H1 (cell line): ENCODE measurements at regions not wholly inside any gene's neighbourhood (a gene's known extent, or its start where the extent isn't known, plus 50 kb on each side); places are given as distances from the start of the nearest gene placed in this dataset.

ENCODE experiments used
- CTCF ChIA-PET: fragments of 300-600 bp; sonication (Branson Sonifier 250); formaldehyde crosslinking; loops from one replicate; lab custom pipeline; 2021; ENCODE audit not compliant: partially characterized antibody; lab: Charles Lee
- POLR2A ChIA-PET: fragments of 300-600 bp; sonication (Branson Sonifier 250); formaldehyde crosslinking; loops from one replicate; lab custom pipeline; 2021; ENCODE audit warnings: inconsistent platforms; ENCODE audit not compliant: partially characterized antibody; lab: Charles Lee
- DNase-seq, 2 experiments: peaks; one replicate each; pipeline versions ENCODE4 v3.0.0 to v3.0.0-alpha.2; 2010 to 2022; ENCODE audit warnings: low spot score in 2 of 2, low read depth in 1 of 2, mixed read lengths in 1 of 2
- FAIRE-seq: peaks from 2 replicates; lab custom pipeline; 2011; peaks lifted over from hg19 to GRCh38; lab: Jason Lieb, UNC
- H2AFZ ChIP-seq: 2 replicates; pipeline ENCODE4 v1.8.1; 2012; ENCODE audit warnings: low read length, inconsistent platforms
- H2AK5ac ChIP-seq: 2 replicates; pipeline ENCODE4 v1.6.1; 2013; ENCODE audit warnings: low read depth, low read length
- H2BK120ac ChIP-seq: replicated peaks from 2 replicates; pipeline ENCODE3; 2013; ENCODE audit warnings: low read depth, low read length, inconsistent platforms
- H2BK12ac ChIP-seq: 2 replicates; pipeline ENCODE4 v1.6.1; 2013; ENCODE audit warnings: low read depth, low read length
- H2BK15ac ChIP-seq: 2 replicates; pipeline ENCODE4 v1.6.1; 2013; ENCODE audit warnings: low read length
- H2BK20ac ChIP-seq: 2 replicates; pipeline ENCODE4 v1.6.1; 2013; ENCODE audit warnings: low read length
- H2BK5ac ChIP-seq: 2 replicates; pipeline ENCODE4 v1.6.1; 2013; ENCODE audit warnings: low read depth, low read length
- H3K14ac ChIP-seq: 2 replicates; pipeline ENCODE4 v1.6.1; 2013; ENCODE audit warnings: inconsistent platforms; ENCODE audit not compliant: insufficient read length
- H3K18ac ChIP-seq: 2 replicates; pipeline ENCODE4 v1.6.1; 2013; ENCODE audit warnings: low read length; ENCODE audit errors: extremely low read depth
- H3K23ac ChIP-seq: 2 replicates; pipeline ENCODE4 v1.6.1; 2013; ENCODE audit warnings: inconsistent platforms; ENCODE audit not compliant: insufficient read length
- H3K23me2 ChIP-seq: 2 replicates; pipeline ENCODE4 v1.6.1; 2013; ENCODE audit warnings: low read depth, low read length
- H3K27ac ChIP-seq: 2 replicates; pipeline ENCODE4 v1.6.1; 2011; ENCODE audit warnings: low read depth, low read length, inconsistent platforms
- H3K27me3 ChIP-seq, 4 experiments: replicated peaks in 1 of 4; 1 replicate in 1 of 4; 2 replicates in 3 of 4; pipeline versions ENCODE4 v1.6.1 to v1.8.1; 2011 to 2013; ENCODE audit warnings: low read length in 3 of 4, mild to moderate bottlenecking in 3 of 4, inconsistent platforms in 2 of 4, mixed read lengths in 2 of 4, moderate library complexity in 1 of 4; ENCODE audit not compliant: control insufficient read depth in 3 of 4, insufficient read depth in 3 of 4; ENCODE audit errors: extremely low read depth in 1 of 4
- H3K36me3 ChIP-seq, 4 experiments: 2 replicates each; pipeline versions ENCODE4 v1.6.1 to v1.8.1; 2011 to 2013; ENCODE audit warnings: mild to moderate bottlenecking in 4 of 4, low read length in 3 of 4, moderate library complexity in 2 of 4, control low read depth in 1 of 4, inconsistent platforms in 1 of 4; ENCODE audit not compliant: insufficient read depth in 4 of 4, control insufficient read depth in 2 of 4
- H3K4ac ChIP-seq: replicated peaks from 2 replicates; pipeline ENCODE3; 2013; ENCODE audit warnings: low read length, low read depth, mixed read lengths, inconsistent platforms; ENCODE audit not compliant: insufficient read length
- H3K4me1 ChIP-seq, 4 experiments: replicated peaks in 1 of 4; 1 replicate in 1 of 4; 2 replicates in 3 of 4; pipeline versions ENCODE4 v1.6.1 to v1.8.1; 2011 to 2013; ENCODE audit warnings: low read length in 3 of 4, inconsistent platforms in 2 of 4, mixed read lengths in 1 of 4; ENCODE audit not compliant: insufficient read depth in 4 of 4, control insufficient read depth in 3 of 4
- H3K4me2 ChIP-seq, 2 experiments: 2 replicates each; pipeline versions ENCODE4 v1.6.1 to v1.8.1; 2011 to 2013; ENCODE audit warnings: low read depth in 2 of 2, low read length in 2 of 2, control low read depth in 1 of 2, inconsistent platforms in 1 of 2, mild to moderate bottlenecking in 1 of 2; ENCODE audit not compliant: insufficient read depth in 1 of 2
- H3K4me3 ChIP-seq, 4 experiments: fragments of 200-600, 300-600 bp in 1 of 4; sonication (generic), shearing (Covaris generic), sonication (Bioruptor Twin) in 1 of 4; 2 replicates each; pipeline versions ENCODE4 v1.5.1 to v1.8.1; 2011 to 2016; ENCODE audit warnings: low read length in 4 of 4, low read depth in 3 of 4, control low read depth in 2 of 4, inconsistent platforms in 2 of 4, mild to moderate bottlenecking in 2 of 4, mixed read lengths in 1 of 4, moderate library complexity in 1 of 4; ENCODE audit not compliant: insufficient read depth in 2 of 4; ENCODE audit errors: extremely low read depth in 1 of 4
- H3K56ac ChIP-seq: replicated peaks from 2 replicates; pipeline ENCODE3; 2013; ENCODE audit warnings: low read depth, mild to moderate bottlenecking, mixed read lengths, low read length, inconsistent platforms; ENCODE audit not compliant: insufficient read length
- H3K79me1 ChIP-seq: 2 replicates; pipeline ENCODE4 v1.6.1; 2013; ENCODE audit warnings: low read depth, low read length, control low read depth
- H3K79me2 ChIP-seq, 2 experiments: 2 replicates each; pipeline versions ENCODE4 v1.6.1 to v1.8.1; 2012 to 2013; ENCODE audit warnings: low read length in 2 of 2, mild to moderate bottlenecking in 2 of 2, inconsistent platforms in 1 of 2; ENCODE audit not compliant: insufficient read depth in 2 of 2, control insufficient read depth in 1 of 2
- H3K9ac ChIP-seq, 4 experiments: replicated peaks in 1 of 4; 1 replicate in 1 of 4; 2 replicates in 3 of 4; pipeline versions ENCODE4 v1.6.1 to v1.8.1; 2011 to 2013; ENCODE audit warnings: low read depth in 3 of 4, low read length in 3 of 4, control low read depth in 2 of 4, mild to moderate bottlenecking in 2 of 4, moderate library complexity in 2 of 4, inconsistent platforms in 1 of 4; ENCODE audit errors: extremely low read depth in 1 of 4
- H3K9me3 ChIP-seq, 2 experiments: 2 replicates each; pipeline versions ENCODE4 v1.6.1 to v1.8.1; 2012 to 2013; ENCODE audit warnings: mild to moderate bottlenecking in 2 of 2, moderate library complexity in 2 of 2, control low read depth in 1 of 2, inconsistent platforms in 1 of 2, low read depth in 1 of 2, low read length in 1 of 2, mixed read lengths in 1 of 2; ENCODE audit not compliant: insufficient read depth in 2 of 2
- H4K20me1 ChIP-seq, 2 experiments: replicated peaks in 1 of 2; 2 replicates each; pipeline versions ENCODE3 to v1.8.1; 2011 to 2013; ENCODE audit warnings: inconsistent platforms in 2 of 2, low read length in 2 of 2, mild to moderate bottlenecking in 1 of 2; ENCODE audit not compliant: insufficient read depth in 2 of 2, control insufficient read depth in 1 of 2
- H4K5ac ChIP-seq: 2 replicates; pipeline ENCODE4 v1.6.1; 2013; ENCODE audit warnings: low read length, low read depth, mixed read lengths, inconsistent platforms; ENCODE audit not compliant: insufficient read length
- H4K8ac ChIP-seq: 2 replicates; pipeline ENCODE4 v1.8.0; 2013; ENCODE audit warnings: mild to moderate bottlenecking, moderate library complexity, low read length, inconsistent platforms; ENCODE audit not compliant: insufficient read depth; ENCODE audit errors: extremely low read depth
- H4K91ac ChIP-seq: replicated peaks from 2 replicates; pipeline ENCODE3; 2013; ENCODE audit warnings: low read length, mixed read lengths, inconsistent platforms; ENCODE audit not compliant: insufficient read length
- EZH2 ChIP-seq: fragments of 200-600 bp; sonication (generic); IDR thresholded peaks from 2 replicates; pipeline ENCODE4 v1.7.1; 2012; ENCODE audit warnings: low read depth, mild to moderate bottlenecking, moderate library complexity, low read length, inconsistent platforms; ENCODE audit not compliant: severe bottlenecking
- GABPA ChIP-seq: IDR thresholded peaks from 2 replicates; pipeline ENCODE4 v1.6.1; 2011; ENCODE audit warnings: mild to moderate bottlenecking, low read length, moderate library complexity, borderline replicate concordance; ENCODE audit not compliant: insufficient read depth
- GTF2F1 ChIP-seq: IDR thresholded peaks from 2 replicates; pipeline ENCODE4 v1.6.1; 2012; ENCODE audit warnings: low read depth, low read length, improper control_type of control experiment, borderline replicate concordance
- JUN ChIP-seq: IDR thresholded peaks from 2 replicates; pipeline ENCODE4 v1.6.1; 2011; ENCODE audit warnings: low read depth, mild to moderate bottlenecking, improper control_type of control experiment, low read length
- JUND ChIP-seq: IDR thresholded peaks from 2 replicates; pipeline ENCODE4 v1.6.1; 2011; ENCODE audit warnings: mild to moderate bottlenecking, improper control_type of control experiment, low read length
- NRF1 ChIP-seq: IDR thresholded peaks from 2 replicates; pipeline ENCODE4 v1.6.1; 2011; ENCODE audit warnings: mild to moderate bottlenecking, low read depth, low read length, improper control_type of control experiment
- PHF8 ChIP-seq: fragments of 200-600 bp; sonication (generic); conservative IDR thresholded peaks from 2 replicates; pipeline ENCODE4 v1.7.1; 2012; ENCODE audit warnings: low read depth, mild to moderate bottlenecking, inconsistent platforms, low read length, moderate library complexity
- POLR2AphosphoS5 ChIP-seq: IDR thresholded peaks from 2 replicates; pipeline ENCODE4 v1.6.1; 2011; ENCODE audit warnings: low read depth, low read length
- RNF2 ChIP-seq: fragments of 200-900, 300-1000 bp; sonication (generic); IDR thresholded peaks from 2 replicates; pipeline ENCODE4 v1.7.1; 2016; ENCODE audit warnings: borderline replicate concordance, low read depth, mild to moderate bottlenecking, antibody characterized with exemption, low read length; ENCODE audit not compliant: poor library complexity, severe bottlenecking; ENCODE audit errors: missing control alignments
- SIRT6 ChIP-seq: IDR thresholded peaks from one replicate; pipeline ENCODE4 v1.7.1; 2012; ENCODE audit warnings: low read length, inconsistent platforms
- SP4 ChIP-seq: IDR thresholded peaks from 2 replicates; pipeline ENCODE4 v1.6.1; 2012; ENCODE audit warnings: low read length, inconsistent platforms
- TEAD4 ChIP-seq: IDR thresholded peaks from 2 replicates; pipeline ENCODE4 v1.6.1; 2012; ENCODE audit warnings: low read depth, low read length, inconsistent platforms, mixed read lengths
- WGBS, 2 experiments: shearing (Covaris generic) in 1 of 2; methylation state at CpG; one replicate each; pipeline versions ENCODE4 v1.1.6 to v1.1.7; 2013 to 2015; ENCODE audit warnings: low lambda C conversion rate in 2 of 2, mixed read lengths in 2 of 2, inconsistent platforms in 1 of 2, low coverage in 1 of 2, missing lambda C conversion rate in 1 of 2; ENCODE audit not compliant: insufficient replicate concordance in 2 of 2, insufficient coverage in 1 of 2, insufficient read length in 1 of 2; ENCODE audit errors: extremely low coverage in 1 of 2, missing lambda C conversion rate in 1 of 2; 5-methylcytosine and 5-hydroxymethylcytosine counted together
- TF ChIP-seq, protein P1 (sequence below): IDR thresholded peaks from 2 replicates; pipeline ENCODE4 v1.6.1; 2012; ENCODE audit warnings: inconsistent platforms

DNA sequence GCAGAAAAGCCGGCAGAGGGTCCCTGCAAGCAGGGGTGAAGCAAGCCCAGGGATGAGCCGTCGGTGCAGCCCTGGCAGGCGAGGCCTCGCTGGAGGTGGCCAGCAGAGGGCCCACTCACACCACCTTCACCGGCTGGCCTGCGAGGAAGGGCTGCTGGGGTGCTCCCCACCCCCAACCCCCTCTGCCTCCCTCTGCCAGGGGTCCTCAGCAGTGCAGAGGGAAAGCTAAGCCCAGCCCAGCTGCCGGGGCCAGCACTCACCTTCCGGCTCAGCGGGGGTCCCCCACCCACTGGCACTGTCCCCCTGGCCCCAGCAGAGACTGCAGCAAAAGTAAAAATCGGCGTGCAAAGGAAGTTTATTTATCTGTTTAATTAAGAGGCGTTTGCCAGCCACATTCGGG is 113.4 kb downstream of the ENGASE start:
- Histone ChIP-seq H3K27me3 (peaks cover 3 to 24% (median 17%) of the 10 kb centered on the region in 4 experiments), H2BK12ac (no peak overlapping the region), H3K4me1 (peaks cover 10 to 40% (median 26%) of the 10 kb centered on the region in 4 experiments), H3K23me2 (peaks cover 5% of the 10 kb centered on the region), H2BK15ac (no peak overlapping the region), H4K91ac (no peak overlapping the region), H3K79me1 (no peaks in the 10 kb centered on the region; the same call in 1 of the 2 replicates), H2BK20ac (no peak overlapping the region), H3K18ac (no peak overlapping the region), H2BK5ac (no peak overlapping the region), H3K79me2 (no peaks in the 10 kb centered on the region), H3K23ac (no peak overlapping the region), H2AK5ac (no peak overlapping the region), H2AFZ (no peak overlapping the region), H3K9ac (no peak overlapping the region), H3K4me3 (no peak overlapping the region), H3K14ac (no peak overlapping the region), H4K20me1 (peaks cover 0 to 2% of the 10 kb centered on the region in 2 experiments), H4K5ac (no peak overlapping the region), H3K4ac (no peak overlapping the region), H3K27ac (no peak overlapping the region), H3K56ac (no peak overlapping the region), H3K4me2 (0 out of 4 replicates have a peak overlapping the region, but pooled peaks of 1 of the 2 experiments have one; percentile 15), H2BK120ac (no peak overlapping the region), H3K36me3 (no peaks in the 10 kb centered on the region), H3K9me3 (no peaks in the 10 kb centered on the region), H4K8ac (no peak overlapping the region)
- FAIRE-seq (no peak), DNase-seq (peak; percentile 38 to 89)
- ChIA-PET POLR2A (no interaction called here), CTCF (interaction anchor here (0.5 to 9.4 kb wide), 47 partner anchors 10 to 532 kb away, joined by 3 to 272 read pairs (median 4); no protein-coding TSS in a partner anchor)
- 30% methylated on average over 13 of the region's 14 CpGs; no CpG with 5 or more reads in 1 of the 2 experiments for WGBS, 2 experiments
- TF ChIP-seq SP4 (no peak), PHF8 (no peak), EZH2 (no peak), GABPA (peak; percentile 80; the same call in 1 of the 2 replicates), NRF1 (no peak), SIRT6 (no peak), RNF2 (no peak), POLR2AphosphoS5 (no peak), GTF2F1 (no peak), TEAD4 (no peak), JUN (no peak), JUND (0 out of 2 replicates have a peak, but pooled peaks have one; percentile 30)
- TF ChIP-seq, protein P1, sequence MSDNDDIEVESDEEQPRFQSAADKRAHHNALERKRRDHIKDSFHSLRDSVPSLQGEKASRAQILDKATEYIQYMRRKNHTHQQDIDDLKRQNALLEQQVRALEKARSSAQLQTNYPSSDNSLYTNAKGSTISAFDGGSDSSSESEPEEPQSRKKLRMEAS = no peak
